Activated T-cell treated with anti-CD3 and anti-CD28 coated beads, Interleukin-2, amount 50 U/mL, for 24 hours (primary cell): ENCODE measurements at regions not wholly inside any gene's neighbourhood (a gene's known extent, or its start where the extent isn't known, plus 50 kb on each side); places are given as distances from the start of the nearest gene placed in this dataset.
"Not testable (repeated sequence)": the region's sequence is repeated elsewhere in the genome, so short reads cannot be mapped to it uniquely, and the experiment has no call there.

Experiments used
- DNase-seq: peaks from one replicate; pipeline ENCODE4 v3.0.0-alpha.2; 2020
- H3K27ac Mint-ChIP-seq: 2 replicates; pipeline ENCODE4 v1.8.0; 2020; ENCODE audit warnings: mild to moderate bottlenecking, mixed read lengths
- H3K27me3 Mint-ChIP-seq: 2 replicates; pipeline ENCODE4 v1.8.0; 2020; ENCODE audit warnings: mixed read lengths
- H3K36me3 Mint-ChIP-seq: 2 replicates; pipeline ENCODE4 v1.8.0; 2020; ENCODE audit warnings: low read depth, mixed read lengths
- H3K4me1 Mint-ChIP-seq: 2 replicates; pipeline ENCODE4 v1.8.0; 2020; ENCODE audit warnings: low read depth, mixed read lengths
- H3K4me3 Mint-ChIP-seq: 2 replicates; pipeline ENCODE4 v1.8.0; 2020; ENCODE audit warnings: mild to moderate bottlenecking, moderate library complexity, mixed read lengths
- H3K9me3 Mint-ChIP-seq: 2 replicates; pipeline ENCODE4 v1.8.0; 2020; ENCODE audit warnings: mixed read lengths

GRCh38 chr4:9677357-9677756 is 104.1 kb upstream of the DRD5 start:
- H3K9me3 Mint-ChIP-seq, H3K4me1 Mint-ChIP-seq, DNase-seq, H3K4me3 Mint-ChIP-seq, H3K27ac Mint-ChIP-seq, H3K36me3 Mint-ChIP-seq: not testable (repeated sequence)
- peaks cover 12% of the 10 kb centered on the region for H3K27me3 Mint-ChIP-seq

- Mint-ChIP-seq H3K36me3 (no peaks in the 10 kb centered on the region), H3K27me3 (peaks cover 12% of the 10 kb centered on the region), H3K4me1 (no peaks in the 10 kb centered on the region), H3K9me3 (no peaks in the 10 kb centered on the region), H3K4me3 (no peak overlapping the region), H3K27ac (no peak overlapping the region)
- no peak for DNase-seq
Measured at GRCh38 chr4:9679704-9680478, 101.5 kb upstream of the DRD5 start.

GRCh38 chr4:9683174-9683573 is 98.3 kb upstream of the DRD5 start:
- H3K36me3 Mint-ChIP-seq, H3K4me3 Mint-ChIP-seq, H3K9me3 Mint-ChIP-seq, H3K4me1 Mint-ChIP-seq, H3K27me3 Mint-ChIP-seq, H3K27ac Mint-ChIP-seq, DNase-seq: not testable (repeated sequence)

GRCh38 chr4:9685016-9685415 is 96.4 kb upstream of the DRD5 start:
- H3K4me3 Mint-ChIP-seq, DNase-seq, H3K27ac Mint-ChIP-seq, H3K27me3 Mint-ChIP-seq, H3K9me3 Mint-ChIP-seq, H3K4me1 Mint-ChIP-seq, H3K36me3 Mint-ChIP-seq: not testable (repeated sequence)

- DNase-seq: no peak
- H3K9me3 Mint-ChIP-seq: no peaks in the 10 kb centered on the region
- no peaks in the 10 kb centered on the region for H3K36me3 Mint-ChIP-seq
- no peak overlapping the region for H3K27ac Mint-ChIP-seq
- H3K4me3 Mint-ChIP-seq: no peak overlapping the region
- peaks cover 2% of the 10 kb centered on the region for H3K4me1 Mint-ChIP-seq
- no peaks in the 10 kb centered on the region for H3K27me3 Mint-ChIP-seq
Measured at GRCh38 chr4:9685692-9686091, 95.7 kb upstream of the DRD5 start.

- H3K36me3 Mint-ChIP-seq, H3K9me3 Mint-ChIP-seq, H3K27me3 Mint-ChIP-seq, DNase-seq: not testable (repeated sequence)
- H3K4me1 Mint-ChIP-seq: peaks cover 26% of the 10 kb centered on the region
- peak overlapping the region; percentile 81 for H3K4me3 Mint-ChIP-seq
- peak overlapping the region; percentile 88 for H3K27ac Mint-ChIP-seq
Measured at GRCh38 chr4:9690636-9691237, 90.7 kb upstream of the DRD5 start.

GRCh38 chr4:9691238-9692065 is 90.0 kb upstream of the DRD5 start:
- peaks cover 26% of the 10 kb centered on the region for H3K4me1 Mint-ChIP-seq
- no peaks in the 10 kb centered on the region for H3K36me3 Mint-ChIP-seq
- peak; percentile 94 for DNase-seq
- no peaks in the 10 kb centered on the region for H3K9me3 Mint-ChIP-seq
- H3K4me3 Mint-ChIP-seq: peak overlapping the region; percentile 81
- H3K27me3 Mint-ChIP-seq: no peaks in the 10 kb centered on the region
- H3K27ac Mint-ChIP-seq: peak overlapping the region; percentile 88

GRCh38 chr4:9692791-9693491 is 88.5 kb upstream of the DRD5 start:
- not testable (repeated sequence) for H3K27me3 Mint-ChIP-seq
- H3K27ac Mint-ChIP-seq: peak overlapping the region; percentile 9

GRCh38 chr4:9694403-9694802 is 87.0 kb upstream of the DRD5 start:
- H3K4me3 Mint-ChIP-seq, H3K27ac Mint-ChIP-seq, H3K36me3 Mint-ChIP-seq: not testable (repeated sequence)

More at GRCh38 chr4:9692791-9693491, 88.5 kb upstream of the DRD5 start:
- not testable (repeated sequence) for DNase-seq, H3K4me3 Mint-ChIP-seq, H3K36me3 Mint-ChIP-seq, H3K9me3 Mint-ChIP-seq
- peaks cover 26% of the 10 kb centered on the region for H3K4me1 Mint-ChIP-seq

GRCh38 chr4:9695994-9696393 is 85.4 kb upstream of the DRD5 start:
- H3K27me3 Mint-ChIP-seq, H3K9me3 Mint-ChIP-seq, H3K4me3 Mint-ChIP-seq, H3K36me3 Mint-ChIP-seq, H3K27ac Mint-ChIP-seq: not testable (repeated sequence)
- H3K4me1 Mint-ChIP-seq: peaks cover 20% of the 10 kb centered on the region
- DNase-seq: peak; percentile 42

More at GRCh38 chr4:9694403-9694802, 87.0 kb upstream of the DRD5 start:
- not testable (repeated sequence) for H3K27me3 Mint-ChIP-seq, DNase-seq, H3K9me3 Mint-ChIP-seq
- peaks cover 26% of the 10 kb centered on the region for H3K4me1 Mint-ChIP-seq

GRCh38 chr4:9696561-9696960 is 84.9 kb upstream of the DRD5 start:
- not testable (repeated sequence) for H3K27me3 Mint-ChIP-seq, DNase-seq, H3K27ac Mint-ChIP-seq, H3K4me3 Mint-ChIP-seq, H3K36me3 Mint-ChIP-seq, H3K9me3 Mint-ChIP-seq
- H3K4me1 Mint-ChIP-seq: peaks cover 18% of the 10 kb centered on the region

- H3K9me3 Mint-ChIP-seq, H3K4me3 Mint-ChIP-seq, H3K36me3 Mint-ChIP-seq, H3K27me3 Mint-ChIP-seq, DNase-seq, H3K27ac Mint-ChIP-seq: not testable (repeated sequence)
- H3K4me1 Mint-ChIP-seq: peaks cover 13% of the 10 kb centered on the region
Measured at GRCh38 chr4:9702019-9702418, 79.4 kb upstream of the DRD5 start.

- DNase-seq, H3K9me3 Mint-ChIP-seq, H3K27me3 Mint-ChIP-seq, H3K36me3 Mint-ChIP-seq, H3K27ac Mint-ChIP-seq, H3K4me3 Mint-ChIP-seq: not testable (repeated sequence)
- peaks cover 13% of the 10 kb centered on the region for H3K4me1 Mint-ChIP-seq
Measured at GRCh38 chr4:9702696-9703095, 78.7 kb upstream of the DRD5 start.

GRCh38 chr4:9703391-9703790 is 78.0 kb upstream of the DRD5 start:
- no peak overlapping the region for H3K4me3 Mint-ChIP-seq

More at GRCh38 chr4:9703391-9703790, 78.0 kb upstream of the DRD5 start:
- Mint-ChIP-seq H3K4me1 (peaks cover 13% of the 10 kb centered on the region), H3K27ac (no peak overlapping the region), H3K36me3 (no peaks in the 10 kb centered on the region), H3K27me3 (no peaks in the 10 kb centered on the region), H3K9me3 (no peaks in the 10 kb centered on the region)
- DNase-seq: peak; percentile 80
